HL-60 (cell line): ENCODE measurements at regions not wholly inside any gene's neighbourhood (a gene's known extent, or its start where the extent isn't known, plus 50 kb on each side); places are given as distances from the start of the nearest gene placed in this dataset.

ENCODE experiments used
- DNase-seq, 2 experiments: peaks; one replicate each; pipeline ENCODE4 v3.0.0-alpha.2; 2010 to 2020; ENCODE audit warnings: low read depth in 1 of 2, low spot score in 1 of 2
- H3K27ac ChIP-seq: fragments of 250-450 bp; sonication (Bioruptor Pico); replicated peaks from 2 replicates; pipeline ENCODE4 v1.5.1; 2020; ENCODE audit warnings: mild to moderate bottlenecking, moderate library complexity
- H3K27me3 ChIP-seq: fragments of 250-450 bp; sonication (Bioruptor Pico); 2 replicates; pipeline ENCODE4 v1.5.1; 2021; ENCODE audit warnings: mild to moderate bottlenecking, moderate library complexity; ENCODE audit not compliant: insufficient read depth, poor library complexity, severe bottlenecking
- H3K4me3 ChIP-seq: replicated peaks from 2 replicates; pipeline ENCODE4 v1.5.1; 2011; ENCODE audit warnings: mild to moderate bottlenecking, control low read depth, low read length; ENCODE audit not compliant: insufficient read depth
- CTCF ChIP-seq: IDR thresholded peaks from one replicate; pipeline ENCODE4 v1.5.1; 2011; ENCODE audit warnings: low read length, control low read depth, inconsistent platforms; ENCODE audit not compliant: insufficient read depth
- GABPA ChIP-seq: IDR thresholded peaks from 2 replicates; pipeline ENCODE4 v1.6.1; 2012; ENCODE audit warnings: low read depth
- POLR2AphosphoS5 ChIP-seq: IDR thresholded peaks from 2 replicates; pipeline ENCODE4 v1.6.1; 2012; ENCODE audit warnings: low read depth
- SPI1 ChIP-seq: IDR thresholded peaks from 2 replicates; pipeline ENCODE4 v1.6.1; 2012; ENCODE audit warnings: low read depth, mild to moderate bottlenecking, borderline replicate concordance
- TF ChIP-seq, protein P1 (sequence below): IDR thresholded peaks from 2 replicates; pipeline ENCODE4 v1.6.1; 2012; ENCODE audit warnings: low read depth; ENCODE audit not compliant: insufficient replicate concordance

GRCh38 chr2:217655651-217656050 lies 347.1 kb downstream of the TNS1 start:
- H3K4me3 ChIP-seq, result no peak overlapping the region
- H3K27ac ChIP-seq, result no peak overlapping the region
- TF ChIP-seq POLR2AphosphoS5 (no peak), GABPA (no peak), CTCF (no peak), SPI1 (no peak)
- TF ChIP-seq, protein P1, sequence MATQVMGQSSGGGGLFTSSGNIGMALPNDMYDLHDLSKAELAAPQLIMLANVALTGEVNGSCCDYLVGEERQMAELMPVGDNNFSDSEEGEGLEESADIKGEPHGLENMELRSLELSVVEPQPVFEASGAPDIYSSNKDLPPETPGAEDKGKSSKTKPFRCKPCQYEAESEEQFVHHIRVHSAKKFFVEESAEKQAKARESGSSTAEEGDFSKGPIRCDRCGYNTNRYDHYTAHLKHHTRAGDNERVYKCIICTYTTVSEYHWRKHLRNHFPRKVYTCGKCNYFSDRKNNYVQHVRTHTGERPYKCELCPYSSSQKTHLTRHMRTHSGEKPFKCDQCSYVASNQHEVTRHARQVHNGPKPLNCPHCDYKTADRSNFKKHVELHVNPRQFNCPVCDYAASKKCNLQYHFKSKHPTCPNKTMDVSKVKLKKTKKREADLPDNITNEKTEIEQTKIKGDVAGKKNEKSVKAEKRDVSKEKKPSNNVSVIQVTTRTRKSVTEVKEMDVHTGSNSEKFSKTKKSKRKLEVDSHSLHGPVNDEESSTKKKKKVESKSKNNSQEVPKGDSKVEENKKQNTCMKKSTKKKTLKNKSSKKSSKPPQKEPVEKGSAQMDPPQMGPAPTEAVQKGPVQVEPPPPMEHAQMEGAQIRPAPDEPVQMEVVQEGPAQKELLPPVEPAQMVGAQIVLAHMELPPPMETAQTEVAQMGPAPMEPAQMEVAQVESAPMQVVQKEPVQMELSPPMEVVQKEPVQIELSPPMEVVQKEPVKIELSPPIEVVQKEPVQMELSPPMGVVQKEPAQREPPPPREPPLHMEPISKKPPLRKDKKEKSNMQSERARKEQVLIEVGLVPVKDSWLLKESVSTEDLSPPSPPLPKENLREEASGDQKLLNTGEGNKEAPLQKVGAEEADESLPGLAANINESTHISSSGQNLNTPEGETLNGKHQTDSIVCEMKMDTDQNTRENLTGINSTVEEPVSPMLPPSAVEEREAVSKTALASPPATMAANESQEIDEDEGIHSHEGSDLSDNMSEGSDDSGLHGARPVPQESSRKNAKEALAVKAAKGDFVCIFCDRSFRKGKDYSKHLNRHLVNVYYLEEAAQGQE, result no peak
- DNase-seq, result no peak
- H3K27me3 ChIP-seq, result no peaks in the 10 kb centered on the region

GRCh38 chr2:217654168-217654567 lies 348.6 kb downstream of the TNS1 start:
- H3K27ac ChIP-seq, result no peak overlapping the region

GRCh38 chr2:217652761-217653639 lies 349.8 kb downstream of the TNS1 start:
- Histone ChIP-seq H3K4me3 (no peak overlapping the region), H3K27ac (no peak overlapping the region)
- TF ChIP-seq POLR2AphosphoS5 (no peak), GABPA (no peak), CTCF (no peak), SPI1 (no peak)
- TF ChIP-seq, protein P1, result no peak

More at GRCh38 chr2:217654168-217654567, 348.6 kb downstream of the TNS1 start:
- no peak for DNase-seq
- TF ChIP-seq CTCF, result no peak
- TF ChIP-seq SPI1, result no peak
- TF ChIP-seq, protein P1, result no peak
- TF ChIP-seq GABPA, result no peak
- TF ChIP-seq POLR2AphosphoS5, result no peak
- Histone ChIP-seq H3K27me3 (no peaks in the 10 kb centered on the region), H3K4me3 (no peak overlapping the region)

More at GRCh38 chr2:217652761-217653639, 349.8 kb downstream of the TNS1 start:
- H3K27me3 ChIP-seq, result no peaks in the 10 kb centered on the region
- DNase-seq, result no peak
